ENCODE measurements at regions not wholly inside any gene's neighbourhood (a gene's known extent, or its start where the extent isn't known, plus 50 kb on each side); places are given as distances from the start of the nearest gene placed in this dataset.

- TF ChIP-seq CTCF (conservative IDR thresholded peaks at IDR 0.05; ENCODE audit: low read depth in 2 of 2) (no peak), EZH2 (IDR thresholded peaks at IDR 0.05; ENCODE audit: low read depth, unreplicated experiment) (no peak), JUNB (IDR thresholded peaks at IDR 0.05; ENCODE audit: unreplicated experiment) (no peak), POLR2AphosphoS5 (IDR thresholded peaks at IDR 0.05; ENCODE audit: low read depth) (no peak), REST (IDR thresholded peaks at IDR 0.05; ENCODE audit: unreplicated experiment) (no peak), EZH2phosphoT487 (IDR thresholded peaks at IDR 0.05; ENCODE audit: unreplicated experiment) (no peak), STAT1 (IDR thresholded peaks at IDR 0.05; ENCODE audit: unreplicated experiment) (no peak), CREB1 (CRISPR knock-in tag; IDR thresholded peaks at IDR 0.05; ENCODE audit: low read depth) (no peak), NANOG (IDR thresholded peaks at IDR 0.05; ENCODE audit: borderline replicate concordance) (no peak)
Measured at GRCh38 chr12:107159384-107159900, 66.1 kb upstream of the CRY1 start.

Measured in GM23338 (cell line).